Activated CD4-positive, alpha-beta T cell treated with anti-CD3 and anti-CD28 coated beads for 24 hours (primary cell): ENCODE measurements at regions not wholly inside any gene's neighbourhood (a gene's known extent, or its start where the extent isn't known, plus 50 kb on each side); places are given as distances from the start of the nearest gene placed in this dataset.
"Not testable (repeated sequence)": the region's sequence is repeated elsewhere in the genome, so short reads cannot be mapped to it uniquely, and the experiment has no call there.

Experiments
- DNase-seq, 2 donors: peaks; one replicate each; pipeline ENCODE4 v3.0.0-alpha.2; 2020; ENCODE audit warnings: low read depth in 2 of 2

- no peak for DNase-seq
Measured at GRCh38 chr7:34486371-34486770, 171.6 kb upstream of the NPSR1 start.

GRCh38 chr7:34487391-34488115, 170.5 kb upstream of the NPSR1 start:
- no peak for DNase-seq

GRCh38 chr7:34488766-34489165, 169.3 kb upstream of the NPSR1 start:
- no peak for DNase-seq

- no peak for DNase-seq
Measured at GRCh38 chr7:34491899-34492298, 166.1 kb upstream of the NPSR1 start.

DNA sequence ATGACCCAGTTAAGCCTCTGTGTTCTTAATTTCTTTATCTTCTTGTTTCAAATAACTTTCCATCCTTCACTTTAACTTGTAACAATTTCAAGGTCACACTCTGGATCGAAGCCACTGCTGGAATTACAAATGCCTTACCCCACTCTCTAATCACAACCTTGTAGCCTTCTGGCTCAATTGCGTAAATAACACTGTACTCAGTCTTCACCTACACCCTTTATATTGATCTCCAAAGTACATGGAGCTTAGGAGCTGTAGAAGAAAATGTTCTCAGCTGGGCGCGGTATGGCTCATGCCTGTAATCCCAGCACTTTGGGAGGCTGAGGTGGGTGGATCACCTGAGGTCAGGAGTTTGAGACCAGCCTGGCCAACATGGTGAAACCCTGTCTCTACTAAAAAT, 164.3 kb upstream of the NPSR1 start:
- no peak for DNase-seq

DNA sequence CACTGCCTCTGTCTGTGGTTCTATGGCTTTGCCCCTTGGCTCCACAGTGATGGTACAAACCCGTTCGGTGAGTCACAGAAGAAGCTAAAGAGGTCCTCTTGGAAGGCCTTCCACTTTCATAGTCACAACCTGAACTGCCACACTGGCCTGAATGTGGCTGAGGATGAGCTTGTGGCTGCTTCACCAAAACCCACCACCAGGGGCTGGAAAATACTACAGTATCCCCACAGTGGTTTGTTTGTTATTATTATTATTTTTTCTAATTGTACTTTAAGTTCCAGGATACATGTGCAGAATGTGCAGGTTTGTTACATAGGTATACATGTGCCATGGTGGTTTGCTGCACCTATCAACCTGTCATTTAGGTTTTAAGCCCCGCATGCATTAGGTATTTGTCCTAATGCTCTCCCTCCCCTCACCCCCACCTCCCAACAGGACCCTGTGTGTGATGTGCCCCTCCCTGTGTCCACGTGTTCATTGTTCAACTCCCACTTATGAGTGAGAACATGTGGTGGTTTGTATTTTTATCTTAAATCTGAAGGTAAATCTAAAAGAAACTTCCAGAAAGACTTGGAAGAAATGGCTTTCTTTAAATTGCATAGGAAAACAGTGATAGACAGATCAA, 160.8 kb upstream of the NPSR1 start:
- no peak for DNase-seq

DNA sequence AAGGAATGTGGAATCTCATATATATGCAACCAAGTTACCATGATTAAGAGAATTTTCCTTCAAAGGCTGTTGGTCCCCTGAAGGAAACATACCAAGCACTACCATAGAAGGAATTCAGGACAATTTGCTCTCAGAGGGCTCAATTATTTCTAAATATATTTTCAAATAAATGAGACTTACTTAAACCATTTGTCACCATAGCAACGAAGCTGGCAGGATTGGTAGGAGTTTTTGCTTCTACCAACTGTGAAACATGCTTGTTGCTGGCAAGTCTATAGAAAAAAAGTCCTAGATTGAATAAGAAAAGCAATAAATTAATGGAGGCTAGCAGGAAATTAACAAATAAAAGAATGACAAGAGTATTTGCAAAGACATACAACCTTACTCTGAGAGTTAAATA, 156.9 kb upstream of the NPSR1 start:
- DNase-seq: no peak

DNA sequence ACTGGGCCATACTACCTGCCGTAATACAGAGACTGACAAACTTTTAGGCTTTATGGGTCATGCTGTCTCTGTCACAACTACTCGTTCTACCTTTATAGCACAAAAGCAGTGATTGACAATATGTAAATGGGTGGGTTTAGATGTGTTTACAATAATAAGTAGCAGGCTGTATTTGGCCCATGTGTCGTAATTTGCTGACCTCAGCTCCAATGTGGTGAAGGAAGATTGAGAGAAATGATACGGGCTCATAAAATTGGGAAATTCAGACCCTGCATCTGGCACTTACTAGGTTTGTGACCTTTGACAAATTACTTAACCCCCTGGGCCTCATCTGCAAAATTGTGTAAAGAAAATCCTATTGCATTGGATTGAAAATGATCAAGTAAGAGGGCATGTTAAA, 150.8 kb upstream of the NPSR1 start:
- DNase-seq: no peak

DNA sequence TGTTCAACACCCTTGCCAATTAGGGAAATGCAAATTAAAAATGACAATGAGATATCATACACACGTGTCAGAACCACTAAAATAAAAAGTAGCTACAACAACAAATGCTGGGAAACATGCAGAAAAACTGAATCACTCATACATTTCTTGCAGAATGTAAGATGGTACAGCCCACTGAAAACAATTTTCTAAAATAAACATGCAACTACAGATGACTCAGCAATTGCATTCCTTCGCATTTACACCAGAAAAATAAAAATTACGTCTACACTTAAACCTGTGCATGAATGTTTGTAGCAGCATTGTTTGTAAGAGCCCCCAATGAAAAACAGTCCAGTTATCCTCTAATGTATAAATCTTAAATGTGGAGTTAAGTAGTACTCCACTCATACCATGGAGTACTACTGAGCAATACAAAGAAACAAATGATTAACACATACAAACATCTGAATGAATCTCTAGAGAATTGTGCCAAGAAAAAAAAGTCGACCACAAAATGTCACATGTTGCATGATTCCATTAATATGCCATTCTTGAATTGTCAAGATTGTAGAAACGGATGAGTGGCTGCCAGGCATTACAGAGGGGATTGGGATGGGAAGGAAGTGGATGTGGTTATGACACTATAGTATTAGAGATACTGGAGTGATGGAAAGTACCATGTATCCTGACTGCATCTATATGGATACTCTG, 134.6 kb upstream of the NPSR1 start:
- DNase-seq: no peak

GRCh38 chr7:34530259-34530658, 127.8 kb upstream of the NPSR1 start:
- DNase-seq: no peak

GRCh38 chr7:34539003-34539402, 119.0 kb upstream of the NPSR1 start:
- DNase-seq: no peak

- DNase-seq: no peak
Measured at GRCh38 chr7:34544621-34545020, 113.4 kb upstream of the NPSR1 start.

GRCh38 chr7:34550996-34551395, 107.0 kb upstream of the NPSR1 start:
- no peak for DNase-seq

GRCh38 chr7:34552502-34552901, 105.5 kb upstream of the NPSR1 start:
- no peak for DNase-seq

DNA sequence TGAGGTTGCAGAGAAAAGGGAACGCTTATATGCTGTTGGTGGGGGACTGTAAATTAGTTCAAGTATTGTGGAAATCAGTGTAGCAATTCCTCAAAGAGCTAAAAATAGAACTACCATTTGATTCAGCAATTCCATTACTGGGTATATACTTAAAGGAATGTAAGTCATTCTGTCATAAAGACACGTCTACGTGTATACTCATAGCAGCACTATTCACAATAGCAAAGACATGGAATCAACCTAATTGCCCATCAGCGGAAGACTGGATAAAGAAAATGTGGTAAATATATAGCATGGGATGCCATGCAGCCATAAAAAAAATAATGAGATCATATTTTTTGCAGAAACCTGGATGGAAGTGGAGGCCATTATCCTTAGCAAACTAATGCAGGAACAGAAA, 100.0 kb upstream of the NPSR1 start:
- no peak for DNase-seq

DNA sequence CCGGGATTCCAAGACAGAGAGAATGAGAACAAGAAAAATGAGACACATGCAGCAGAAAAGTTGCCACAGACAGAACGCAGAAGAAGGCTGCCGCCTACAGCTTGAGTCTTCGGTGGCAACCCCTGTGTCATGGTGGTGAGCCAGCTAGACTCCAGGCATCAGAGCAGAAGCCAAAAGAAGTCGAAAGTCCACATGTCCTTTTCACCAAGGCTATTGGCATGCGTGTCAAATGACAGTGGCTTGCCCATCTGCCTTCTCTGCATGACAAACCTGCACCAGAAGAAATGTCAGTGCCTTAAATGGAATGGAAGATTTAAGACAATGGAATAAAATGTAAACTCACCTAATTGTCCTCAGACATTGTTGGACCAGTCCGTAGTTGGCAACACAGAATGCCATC, 93.9 kb upstream of the NPSR1 start:
- no peak for DNase-seq

DNA sequence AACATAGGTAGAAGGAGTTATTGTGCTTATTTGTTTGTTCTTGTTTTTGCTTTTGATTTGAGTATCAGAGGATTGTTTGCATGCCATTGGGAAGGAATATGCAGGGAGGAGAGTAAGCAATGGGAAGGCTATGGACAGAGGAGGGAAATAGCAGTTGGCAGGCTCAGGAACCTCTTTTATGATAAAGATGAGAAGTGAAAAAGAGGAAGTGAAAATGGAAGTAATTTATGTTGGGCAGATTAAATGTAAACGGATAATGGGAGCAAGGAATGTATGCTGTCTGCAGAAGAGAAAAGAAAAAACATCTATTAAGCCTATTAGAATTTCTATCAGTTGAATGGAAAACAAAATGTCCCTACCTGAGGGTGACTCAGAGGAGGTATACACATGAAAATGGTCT, 90.1 kb upstream of the NPSR1 start:
- no peak for DNase-seq

DNA sequence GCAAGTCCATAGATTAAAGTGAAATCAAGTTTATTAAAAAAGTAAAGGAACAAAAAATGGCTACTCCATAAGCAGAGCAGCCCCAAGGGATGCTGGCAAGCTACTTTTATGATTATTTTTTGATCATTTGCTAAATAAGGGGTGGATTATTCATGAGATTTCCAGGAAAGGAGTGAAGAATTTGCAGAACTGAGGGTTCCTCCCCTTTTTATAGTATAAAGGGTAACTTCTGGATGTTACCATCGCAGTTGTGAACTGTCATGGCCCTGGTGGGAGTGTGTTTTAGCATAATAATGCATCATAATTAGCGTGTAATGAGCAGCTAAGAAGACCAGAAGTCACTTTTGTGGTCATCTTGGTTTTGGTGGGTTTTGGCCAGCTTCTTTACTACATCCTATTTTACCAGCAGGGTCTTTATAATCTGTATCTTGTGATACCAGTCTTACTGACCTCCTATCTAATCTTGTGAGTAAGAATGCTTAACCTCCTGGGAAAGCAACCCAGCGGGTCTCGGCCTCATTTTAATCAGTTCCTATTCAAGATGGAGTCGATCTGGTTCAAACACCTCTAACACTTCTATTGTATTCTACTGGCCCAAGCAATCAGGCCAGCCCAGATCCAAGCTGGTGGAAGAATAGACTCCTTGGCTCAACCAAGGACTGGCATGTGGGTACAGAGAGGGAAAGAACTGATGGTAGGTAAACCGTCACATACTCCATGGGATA, 87.9 kb upstream of the NPSR1 start:
- no peak for DNase-seq

- no peak for DNase-seq
Measured at GRCh38 chr7:34575006-34575405, 83.0 kb upstream of the NPSR1 start.

DNA sequence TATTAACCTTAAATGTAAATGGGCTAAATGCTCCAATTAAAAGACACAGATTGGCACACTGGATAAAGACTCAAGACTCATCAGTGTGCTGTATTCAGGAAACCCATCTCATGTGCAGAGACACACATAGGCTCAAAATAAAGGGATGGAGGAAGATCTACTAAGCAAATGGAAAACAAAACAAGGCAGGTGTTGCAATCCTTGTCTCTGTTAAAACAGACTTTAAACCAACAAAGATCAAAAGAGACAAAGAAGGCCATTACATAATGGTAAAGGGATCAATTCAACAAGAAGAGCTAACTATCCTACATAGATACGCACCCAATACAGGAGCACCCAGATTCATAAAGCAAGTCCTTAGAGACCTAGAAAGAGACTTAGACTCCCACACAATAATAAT, 80.1 kb upstream of the NPSR1 start:
- not testable (repeated sequence) for DNase-seq

DNA sequence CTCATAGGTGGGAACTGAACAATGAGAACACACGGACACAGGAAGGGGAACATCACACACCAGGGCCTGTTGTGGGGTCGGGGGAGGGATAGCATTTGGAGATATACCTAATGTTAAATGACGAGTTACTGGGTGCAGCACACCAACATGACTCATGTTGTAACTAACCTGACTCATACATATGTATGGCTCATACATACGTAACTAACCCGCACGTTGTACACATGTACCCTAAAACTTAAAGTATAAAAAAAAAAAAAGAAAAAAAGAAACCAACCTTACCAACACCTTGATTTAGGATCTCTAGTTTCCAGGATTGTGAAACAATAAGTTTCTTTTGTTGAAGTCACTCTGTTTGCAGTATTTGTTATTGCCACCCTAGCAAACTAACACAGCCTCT, 76.3 kb upstream of the NPSR1 start:
- not testable (repeated sequence) for DNase-seq

DNA sequence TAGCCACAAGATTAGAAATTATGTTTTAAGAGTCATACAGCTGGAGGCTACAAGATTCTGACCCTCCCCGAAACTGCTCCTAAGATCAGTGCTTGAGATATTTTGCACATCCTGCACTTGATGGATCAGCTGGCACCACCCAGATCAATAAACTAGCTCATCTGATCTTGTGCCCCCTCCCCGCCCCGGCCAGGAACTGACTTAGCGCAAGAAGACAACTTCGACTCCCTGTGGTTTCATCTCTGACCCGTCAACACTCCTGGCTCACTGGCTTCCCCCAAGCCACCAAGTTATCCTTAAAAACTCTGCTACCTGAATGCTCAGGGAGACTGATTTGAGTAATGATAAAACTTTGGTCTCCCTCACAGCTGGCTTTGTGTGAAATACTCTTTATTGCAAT, 73.5 kb upstream of the NPSR1 start:
- DNase-seq: no peak

- no peak for DNase-seq
Measured at GRCh38 chr7:34596887-34597286, 61.1 kb upstream of the NPSR1 start.
